Hepatocyte (in vitro differentiated cells): ENCODE measurements at regions not wholly inside any gene's neighbourhood (a gene's known extent, or its start where the extent isn't known, plus 50 kb on each side); places are given as distances from the start of the nearest gene placed in this dataset.

Experiments used
- EZH2 ChIP-seq: fragments of 200-600 bp; sonication (generic); IDR thresholded peaks from 2 replicates; pipeline ENCODE4 v1.6.1; 2016; ENCODE audit warnings: antibody characterized with exemption, mild to moderate bottlenecking, borderline replicate concordance
- EZH2phosphoT487 ChIP-seq: fragments of 200-600 bp; sonication (generic); IDR thresholded peaks from one replicate; pipeline ENCODE4 v1.6.1; 2018; ENCODE audit warnings: antibody characterized with exemption, mild to moderate bottlenecking, low read depth, moderate library complexity; ENCODE audit not compliant: unreplicated experiment, severe bottlenecking
- TF ChIP-seq, protein P1 (sequence below): fragments of 200-600 bp; sonication (generic); IDR thresholded peaks from 2 replicates; pipeline ENCODE4 v1.5.1; 2016; ENCODE audit warnings: antibody characterized with exemption, mild to moderate bottlenecking; ENCODE audit not compliant: poor library complexity

DNA sequence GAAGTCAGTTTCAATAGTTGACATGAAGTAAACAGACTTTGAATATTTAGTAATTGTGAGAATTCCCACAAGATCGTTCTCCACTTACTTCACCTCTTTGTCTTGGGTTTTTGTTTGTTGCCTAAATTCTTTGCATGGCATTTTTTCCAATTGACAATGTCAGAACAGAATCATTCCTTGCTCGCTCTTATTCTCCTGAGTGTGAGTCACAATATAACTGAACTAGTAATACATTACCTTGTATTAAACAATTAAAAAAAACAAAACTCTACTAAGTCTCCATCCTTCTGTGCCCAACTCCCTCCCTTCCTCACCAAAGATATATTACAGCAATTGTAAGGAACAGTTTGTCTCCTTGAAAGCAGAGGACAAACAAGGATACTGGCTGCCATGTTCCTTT is 638.8 kb upstream of the NOVA1 start:
- TF ChIP-seq, protein P1, sequence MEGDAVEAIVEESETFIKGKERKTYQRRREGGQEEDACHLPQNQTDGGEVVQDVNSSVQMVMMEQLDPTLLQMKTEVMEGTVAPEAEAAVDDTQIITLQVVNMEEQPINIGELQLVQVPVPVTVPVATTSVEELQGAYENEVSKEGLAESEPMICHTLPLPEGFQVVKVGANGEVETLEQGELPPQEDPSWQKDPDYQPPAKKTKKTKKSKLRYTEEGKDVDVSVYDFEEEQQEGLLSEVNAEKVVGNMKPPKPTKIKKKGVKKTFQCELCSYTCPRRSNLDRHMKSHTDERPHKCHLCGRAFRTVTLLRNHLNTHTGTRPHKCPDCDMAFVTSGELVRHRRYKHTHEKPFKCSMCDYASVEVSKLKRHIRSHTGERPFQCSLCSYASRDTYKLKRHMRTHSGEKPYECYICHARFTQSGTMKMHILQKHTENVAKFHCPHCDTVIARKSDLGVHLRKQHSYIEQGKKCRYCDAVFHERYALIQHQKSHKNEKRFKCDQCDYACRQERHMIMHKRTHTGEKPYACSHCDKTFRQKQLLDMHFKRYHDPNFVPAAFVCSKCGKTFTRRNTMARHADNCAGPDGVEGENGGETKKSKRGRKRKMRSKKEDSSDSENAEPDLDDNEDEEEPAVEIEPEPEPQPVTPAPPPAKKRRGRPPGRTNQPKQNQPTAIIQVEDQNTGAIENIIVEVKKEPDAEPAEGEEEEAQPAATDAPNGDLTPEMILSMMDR = no peak
- TF ChIP-seq EZH2phosphoT487 (no peak), EZH2 (no peak)
